H1 (cell line): ENCODE measurements at regions not wholly inside any gene's neighbourhood (a gene's known extent, or its start where the extent isn't known, plus 50 kb on each side); places are given as distances from the start of the nearest gene placed in this dataset.

Experiments used
- CTCF ChIA-PET: fragments of 300-600 bp; sonication (Branson Sonifier 250); formaldehyde crosslinking; loops from one replicate; lab custom pipeline; 2021; ENCODE audit not compliant: partially characterized antibody; lab: Charles Lee
- POLR2A ChIA-PET: fragments of 300-600 bp; sonication (Branson Sonifier 250); formaldehyde crosslinking; loops from one replicate; lab custom pipeline; 2021; ENCODE audit warnings: inconsistent platforms; ENCODE audit not compliant: partially characterized antibody; lab: Charles Lee
- DNase-seq, 2 experiments: peaks; one replicate each; pipeline versions ENCODE4 v3.0.0 to v3.0.0-alpha.2; 2010 to 2022; ENCODE audit warnings: low spot score in 2 of 2, low read depth in 1 of 2, mixed read lengths in 1 of 2
- FAIRE-seq: peaks from 2 replicates; lab custom pipeline; 2011; peaks lifted over from hg19 to GRCh38; lab: Jason Lieb, UNC
- H2AFZ ChIP-seq: 2 replicates; pipeline ENCODE4 v1.8.1; 2012; ENCODE audit warnings: low read length, inconsistent platforms
- H2AK5ac ChIP-seq: 2 replicates; pipeline ENCODE4 v1.6.1; 2013; ENCODE audit warnings: low read depth, low read length
- H2BK120ac ChIP-seq: replicated peaks from 2 replicates; pipeline ENCODE3; 2013; ENCODE audit warnings: low read depth, low read length, inconsistent platforms
- H2BK12ac ChIP-seq: 2 replicates; pipeline ENCODE4 v1.6.1; 2013; ENCODE audit warnings: low read depth, low read length
- H2BK15ac ChIP-seq: 2 replicates; pipeline ENCODE4 v1.6.1; 2013; ENCODE audit warnings: low read length
- H2BK20ac ChIP-seq: 2 replicates; pipeline ENCODE4 v1.6.1; 2013; ENCODE audit warnings: low read length
- H2BK5ac ChIP-seq: 2 replicates; pipeline ENCODE4 v1.6.1; 2013; ENCODE audit warnings: low read depth, low read length
- H3K14ac ChIP-seq: 2 replicates; pipeline ENCODE4 v1.6.1; 2013; ENCODE audit warnings: inconsistent platforms; ENCODE audit not compliant: insufficient read length
- H3K18ac ChIP-seq: 2 replicates; pipeline ENCODE4 v1.6.1; 2013; ENCODE audit warnings: low read length; ENCODE audit errors: extremely low read depth
- H3K23ac ChIP-seq: 2 replicates; pipeline ENCODE4 v1.6.1; 2013; ENCODE audit warnings: inconsistent platforms; ENCODE audit not compliant: insufficient read length
- H3K23me2 ChIP-seq: 2 replicates; pipeline ENCODE4 v1.6.1; 2013; ENCODE audit warnings: low read depth, low read length
- H3K27ac ChIP-seq: 2 replicates; pipeline ENCODE4 v1.6.1; 2011; ENCODE audit warnings: low read depth, low read length, inconsistent platforms
- H3K27me3 ChIP-seq, 4 experiments: replicated peaks in 1 of 4; 1 replicate in 1 of 4; 2 replicates in 3 of 4; pipeline versions ENCODE4 v1.6.1 to v1.8.1; 2011 to 2013; ENCODE audit warnings: low read length in 3 of 4, mild to moderate bottlenecking in 3 of 4, inconsistent platforms in 2 of 4, mixed read lengths in 2 of 4, moderate library complexity in 1 of 4; ENCODE audit not compliant: control insufficient read depth in 3 of 4, insufficient read depth in 3 of 4; ENCODE audit errors: extremely low read depth in 1 of 4
- H3K36me3 ChIP-seq, 4 experiments: 2 replicates each; pipeline versions ENCODE4 v1.6.1 to v1.8.1; 2011 to 2013; ENCODE audit warnings: mild to moderate bottlenecking in 4 of 4, low read length in 3 of 4, moderate library complexity in 2 of 4, control low read depth in 1 of 4, inconsistent platforms in 1 of 4; ENCODE audit not compliant: insufficient read depth in 4 of 4, control insufficient read depth in 2 of 4
- H3K4ac ChIP-seq: replicated peaks from 2 replicates; pipeline ENCODE3; 2013; ENCODE audit warnings: low read length, low read depth, mixed read lengths, inconsistent platforms; ENCODE audit not compliant: insufficient read length
- H3K4me1 ChIP-seq, 4 experiments: replicated peaks in 1 of 4; 1 replicate in 1 of 4; 2 replicates in 3 of 4; pipeline versions ENCODE4 v1.6.1 to v1.8.1; 2011 to 2013; ENCODE audit warnings: low read length in 3 of 4, inconsistent platforms in 2 of 4, mixed read lengths in 1 of 4; ENCODE audit not compliant: insufficient read depth in 4 of 4, control insufficient read depth in 3 of 4
- H3K4me2 ChIP-seq, 2 experiments: 2 replicates each; pipeline versions ENCODE4 v1.6.1 to v1.8.1; 2011 to 2013; ENCODE audit warnings: low read depth in 2 of 2, low read length in 2 of 2, control low read depth in 1 of 2, inconsistent platforms in 1 of 2, mild to moderate bottlenecking in 1 of 2; ENCODE audit not compliant: insufficient read depth in 1 of 2
- H3K4me3 ChIP-seq, 4 experiments: fragments of 200-600, 300-600 bp in 1 of 4; sonication (generic), shearing (Covaris generic), sonication (Bioruptor Twin) in 1 of 4; 2 replicates each; pipeline versions ENCODE4 v1.5.1 to v1.8.1; 2011 to 2016; ENCODE audit warnings: low read length in 4 of 4, low read depth in 3 of 4, control low read depth in 2 of 4, inconsistent platforms in 2 of 4, mild to moderate bottlenecking in 2 of 4, mixed read lengths in 1 of 4, moderate library complexity in 1 of 4; ENCODE audit not compliant: insufficient read depth in 2 of 4; ENCODE audit errors: extremely low read depth in 1 of 4
- H3K56ac ChIP-seq: replicated peaks from 2 replicates; pipeline ENCODE3; 2013; ENCODE audit warnings: low read depth, mild to moderate bottlenecking, mixed read lengths, low read length, inconsistent platforms; ENCODE audit not compliant: insufficient read length
- H3K79me1 ChIP-seq: 2 replicates; pipeline ENCODE4 v1.6.1; 2013; ENCODE audit warnings: low read depth, low read length, control low read depth
- H3K79me2 ChIP-seq, 2 experiments: 2 replicates each; pipeline versions ENCODE4 v1.6.1 to v1.8.1; 2012 to 2013; ENCODE audit warnings: low read length in 2 of 2, mild to moderate bottlenecking in 2 of 2, inconsistent platforms in 1 of 2; ENCODE audit not compliant: insufficient read depth in 2 of 2, control insufficient read depth in 1 of 2
- H3K9ac ChIP-seq, 4 experiments: replicated peaks in 1 of 4; 1 replicate in 1 of 4; 2 replicates in 3 of 4; pipeline versions ENCODE4 v1.6.1 to v1.8.1; 2011 to 2013; ENCODE audit warnings: low read depth in 3 of 4, low read length in 3 of 4, control low read depth in 2 of 4, mild to moderate bottlenecking in 2 of 4, moderate library complexity in 2 of 4, inconsistent platforms in 1 of 4; ENCODE audit errors: extremely low read depth in 1 of 4
- H3K9me3 ChIP-seq, 2 experiments: 2 replicates each; pipeline versions ENCODE4 v1.6.1 to v1.8.1; 2012 to 2013; ENCODE audit warnings: mild to moderate bottlenecking in 2 of 2, moderate library complexity in 2 of 2, control low read depth in 1 of 2, inconsistent platforms in 1 of 2, low read depth in 1 of 2, low read length in 1 of 2, mixed read lengths in 1 of 2; ENCODE audit not compliant: insufficient read depth in 2 of 2
- H4K20me1 ChIP-seq, 2 experiments: replicated peaks in 1 of 2; 2 replicates each; pipeline versions ENCODE3 to v1.8.1; 2011 to 2013; ENCODE audit warnings: inconsistent platforms in 2 of 2, low read length in 2 of 2, mild to moderate bottlenecking in 1 of 2; ENCODE audit not compliant: insufficient read depth in 2 of 2, control insufficient read depth in 1 of 2
- H4K5ac ChIP-seq: 2 replicates; pipeline ENCODE4 v1.6.1; 2013; ENCODE audit warnings: low read length, low read depth, mixed read lengths, inconsistent platforms; ENCODE audit not compliant: insufficient read length
- H4K8ac ChIP-seq: 2 replicates; pipeline ENCODE4 v1.8.0; 2013; ENCODE audit warnings: mild to moderate bottlenecking, moderate library complexity, low read length, inconsistent platforms; ENCODE audit not compliant: insufficient read depth; ENCODE audit errors: extremely low read depth
- H4K91ac ChIP-seq: replicated peaks from 2 replicates; pipeline ENCODE3; 2013; ENCODE audit warnings: low read length, mixed read lengths, inconsistent platforms; ENCODE audit not compliant: insufficient read length
- BACH1 ChIP-seq: IDR thresholded peaks from 2 replicates; pipeline ENCODE4 v1.6.1; 2012; ENCODE audit warnings: low read length, improper control_type of control experiment
- CTBP2 ChIP-seq: IDR thresholded peaks from 2 replicates; pipeline ENCODE4 v1.7.0; 2011; ENCODE audit warnings: borderline replicate concordance, mild to moderate bottlenecking, moderate library complexity, mixed read lengths, low read length; ENCODE audit not compliant: insufficient read depth, insufficient read length
- EZH2 ChIP-seq: fragments of 200-600 bp; sonication (generic); IDR thresholded peaks from 2 replicates; pipeline ENCODE4 v1.7.1; 2012; ENCODE audit warnings: low read depth, mild to moderate bottlenecking, moderate library complexity, low read length, inconsistent platforms; ENCODE audit not compliant: severe bottlenecking
- RFX5 ChIP-seq: IDR thresholded peaks from 2 replicates; pipeline ENCODE4 v1.6.1; 2011; ENCODE audit warnings: low read depth, low read length, improper control_type of control experiment, borderline replicate concordance
- WGBS, 2 experiments: shearing (Covaris generic) in 1 of 2; methylation state at CpG; one replicate each; pipeline versions ENCODE4 v1.1.6 to v1.1.7; 2013 to 2015; ENCODE audit warnings: low lambda C conversion rate in 2 of 2, mixed read lengths in 2 of 2, inconsistent platforms in 1 of 2, low coverage in 1 of 2, missing lambda C conversion rate in 1 of 2; ENCODE audit not compliant: insufficient replicate concordance in 2 of 2, insufficient coverage in 1 of 2, insufficient read length in 1 of 2; ENCODE audit errors: extremely low coverage in 1 of 2, missing lambda C conversion rate in 1 of 2; 5-methylcytosine and 5-hydroxymethylcytosine counted together
- TF ChIP-seq, protein P1 (sequence below): IDR thresholded peaks from 2 replicates; pipeline ENCODE4 v1.6.1; 2012; ENCODE audit warnings: low read length, inconsistent platforms

DNA sequence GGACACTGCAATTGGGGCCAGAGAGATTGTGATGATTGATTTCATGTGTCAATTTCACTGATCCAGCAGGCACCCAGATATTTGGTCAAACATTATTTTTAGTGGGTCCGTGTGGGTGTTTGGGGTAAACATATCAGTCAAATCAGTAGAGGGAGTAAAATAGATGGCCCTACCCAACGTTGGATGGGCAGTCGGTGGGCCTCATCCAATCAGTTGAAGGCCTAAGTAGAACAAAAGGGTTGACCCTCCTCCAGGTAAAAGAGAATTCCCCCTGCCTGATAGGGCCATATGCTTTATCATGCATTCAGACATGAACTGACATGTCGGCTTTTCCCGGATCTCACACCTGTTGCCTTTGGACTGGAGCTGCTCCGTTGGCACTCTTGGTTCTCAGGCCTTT lies 195.1 kb upstream of the CAND1 start:
- Histone ChIP-seq H4K5ac (no peak overlapping the region), H4K20me1 (no peaks in the 10 kb centered on the region), H3K27me3 (no peaks in the 10 kb centered on the region; a peak in 1 of 7 replicates), H2AFZ (no peak overlapping the region), H3K56ac (no peak overlapping the region), H2BK15ac (no peak overlapping the region), H3K27ac (no peak overlapping the region), H3K9me3 (no peaks in the 10 kb centered on the region), H3K79me2 (no peaks in the 10 kb centered on the region), H2BK20ac (no peak overlapping the region), H3K79me1 (no peaks in the 10 kb centered on the region), H3K4me1 (peaks cover 0 to 8% (median 2%) of the 10 kb centered on the region in 4 experiments; a peak in 3 of 7 replicates), H3K14ac (no peak overlapping the region), H3K4me2 (no peak overlapping the region), H3K23me2 (0 out of 2 replicates have a peak, but pooled peaks cover 3% of the 10 kb centered on the region), H3K36me3 (no peaks in the 10 kb centered on the region), H3K18ac (no peak overlapping the region)
- POLR2A ChIA-PET = interaction anchor here (0.5 kb wide), 1 partner anchor 10 kb away, joined by 3 read pairs; no protein-coding TSS in a partner anchor
- WGBS, 2 experiments = 91% methylated on average over 6 of the region's 6 CpGs; no CpG with 5 or more reads in 1 of the 2 experiments
- CTCF ChIA-PET = interaction anchor here (0.8 to 1.6 kb wide), 4 partner anchors 12 to 87 kb away, joined by 3 to 5 read pairs (median 3); no protein-coding TSS in a partner anchor
- no peak for TF ChIP-seq CTBP2
- TF ChIP-seq BACH1 = no peak
- TF ChIP-seq, protein P1, sequence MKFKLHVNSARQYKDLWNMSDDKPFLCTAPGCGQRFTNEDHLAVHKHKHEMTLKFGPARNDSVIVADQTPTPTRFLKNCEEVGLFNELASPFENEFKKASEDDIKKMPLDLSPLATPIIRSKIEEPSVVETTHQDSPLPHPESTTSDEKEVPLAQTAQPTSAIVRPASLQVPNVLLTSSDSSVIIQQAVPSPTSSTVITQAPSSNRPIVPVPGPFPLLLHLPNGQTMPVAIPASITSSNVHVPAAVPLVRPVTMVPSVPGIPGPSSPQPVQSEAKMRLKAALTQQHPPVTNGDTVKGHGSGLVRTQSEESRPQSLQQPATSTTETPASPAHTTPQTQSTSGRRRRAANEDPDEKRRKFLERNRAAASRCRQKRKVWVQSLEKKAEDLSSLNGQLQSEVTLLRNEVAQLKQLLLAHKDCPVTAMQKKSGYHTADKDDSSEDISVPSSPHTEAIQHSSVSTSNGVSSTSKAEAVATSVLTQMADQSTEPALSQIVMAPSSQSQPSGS = no peak
- TF ChIP-seq RFX5 = no peak
- TF ChIP-seq EZH2 = no peak
- TF ChIP-seq, all 59 proteins: peak for 0
- Histone ChIP-seq H4K8ac (no peak overlapping the region), H3K23ac (no peak overlapping the region), H3K4me3 (no peak overlapping the region), H3K4ac (no peak overlapping the region), H2AK5ac (no peak overlapping the region), H2BK120ac (no peak overlapping the region), H2BK5ac (no peak overlapping the region), H4K91ac (no peak overlapping the region), H3K9ac (no peak overlapping the region), H2BK12ac (no peak overlapping the region)
- FAIRE-seq = no peak
- no peak for DNase-seq
